Spleen (tissue), 11 donors: ENCODE measurements at regions not wholly inside any gene's neighbourhood (a gene's known extent, or its start where the extent isn't known, plus 50 kb on each side); places are given as distances from the start of the nearest gene placed in this dataset.

Source experiments
- DNase-seq: peaks from one replicate; pipeline ENCODE4 v3.0.0-alpha.2; 2020
- H3K27ac ChIP-seq, 8 donors: fragments of 200-600 bp; sonication (generic) in 7 of 8; 1 replicate in 4 of 8; 2 replicates in 4 of 8; pipeline versions ENCODE4 v1.5.0 to v1.8.0; 2016 to 2021; ENCODE audit warnings: inconsistent platforms in 4 of 8, mild to moderate bottlenecking in 4 of 8, moderate library complexity in 1 of 8
- H3K27me3 ChIP-seq, 7 donors: fragments of 200-600 bp; sonication (generic) in 6 of 7; replicated peaks in 1 of 7; 1 replicate in 4 of 7; 2 replicates in 3 of 7; pipeline versions ENCODE4 v1.5.0 to v1.8.0; 2016 to 2021; ENCODE audit warnings: inconsistent platforms in 3 of 7, mild to moderate bottlenecking in 1 of 7
- H3K36me3 ChIP-seq, 6 donors: fragments of 200-600 bp; sonication (generic) in 5 of 6; 1 replicate in 4 of 6; 2 replicates in 2 of 6; pipeline versions ENCODE4 v1.5.0 to v1.8.0; 2016 to 2021; ENCODE audit warnings: inconsistent platforms in 2 of 6
- H3K4me1 ChIP-seq, 6 donors: fragments of 200-600 bp; sonication (generic) in 5 of 6; 1 replicate in 3 of 6; 2 replicates in 3 of 6; pipeline versions ENCODE4 v1.5.0 to v1.8.0; 2016 to 2021; ENCODE audit warnings: inconsistent platforms in 3 of 6
- H3K4me3 ChIP-seq, 8 donors: fragments of 200-600 bp; sonication (generic) in 7 of 8; 1 replicate in 4 of 8; 2 replicates in 4 of 8; pipeline versions ENCODE4 v1.5.0 to v1.8.0; 2016 to 2021; ENCODE audit warnings: inconsistent platforms in 4 of 8, mild to moderate bottlenecking in 4 of 8, moderate library complexity in 2 of 8
- H3K9me3 ChIP-seq, 8 donors: fragments of 200-600 bp; sonication (generic) in 7 of 8; 1 replicate in 4 of 8; 2 replicates in 4 of 8; pipeline versions ENCODE4 v1.5.0 to v1.8.0; 2016 to 2021; ENCODE audit warnings: inconsistent platforms in 4 of 8
- POLR2A ChIP-seq, 3 donors: fragments of 450-650 bp; IDR thresholded peaks; one replicate each; pipeline ENCODE4 v1.5.1; 2017; ENCODE audit warnings: antibody characterized with exemption in 3 of 3, mild to moderate bottlenecking in 1 of 3
- POLR2AphosphoS5 ChIP-seq, 3 donors: sonication (generic); formaldehyde crosslinking; IDR thresholded peaks; one replicate each; pipeline ENCODE4 v1.5.1; 2017; ENCODE audit warnings: antibody characterized with exemption in 3 of 3
- WGBS, 5 donors: extraction: QIAGEN DNeasy Blood & Tissue Kit in 3 of 5; methylation state at CpG; one replicate each; pipeline versions ENCODE4 v1.1.5 to v1.1.7; 2013 to 2018; 5-methylcytosine and 5-hydroxymethylcytosine counted together
- intact Hi-C: fragments of 100-400 bp; cut with DNase I; formaldehyde crosslinking; loops from one replicate; pipeline ENCODE4 v1.15.0; 2023; ENCODE audit warnings: low total_unique reads
- TF ChIP-seq, protein P1 (sequence below), 11 experiments: fragments of 200-600 bp in 7 of 11; fragments of 450-650 bp in 4 of 11; sonication (generic) in 4 of 11; IDR thresholded peaks in 8 of 11; conservative IDR thresholded peaks in 3 of 11; 1 replicate in 7 of 11; 2 replicates in 4 of 11; pipeline versions ENCODE4 v1.4.0 to v1.8.0; 2016 to 2021; ENCODE audit warnings: antibody characterized with exemption in 11 of 11, inconsistent platforms in 4 of 11, mild to moderate bottlenecking in 1 of 11
- donor health status: healthy with polysubstance abuse.
- donor health status: DM: no; HTN: no; CAD: no; lungs with moderate emphysema.
- donor health status: DM: no; HTN: no; CAD: no.
- donor health status: Bipolar disorder and iron deficiency.
- donor health status: healthy.
- donor health status: DM: no; HTN: no; CAD: no.
- donor health status: DM: yes; HTN: yes; CAD: no.

DNA sequence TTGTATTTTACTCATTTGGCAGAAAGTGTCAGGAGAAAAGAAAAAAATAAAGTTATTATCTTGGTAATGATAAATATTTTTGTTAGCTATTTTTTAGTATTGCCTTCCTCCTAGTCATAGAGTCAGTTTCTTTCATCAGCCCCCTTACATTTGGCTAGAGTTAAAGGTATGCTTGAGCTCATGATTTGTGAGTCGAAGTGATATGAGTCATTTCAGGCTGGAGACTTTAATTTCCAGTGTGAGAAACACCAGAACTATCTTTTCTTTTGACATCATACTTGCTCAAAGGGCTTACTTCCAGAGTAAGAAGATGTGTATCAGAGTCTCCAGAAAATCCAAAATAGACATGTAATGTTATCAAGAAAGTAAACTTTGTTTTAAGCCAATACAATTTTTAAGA, 746.7 kb upstream of the TYRP1 start:
- Histone ChIP-seq H3K4me1 (no peaks in the 10 kb centered on the region), H3K9me3 (peaks cover 0 to 34% (median 20%) of the 10 kb centered on the region in 8 donors), H3K27ac (no peak overlapping the region), H3K4me3 (no peak overlapping the region), H3K27me3 (no peaks in the 10 kb centered on the region), H3K36me3 (no peaks in the 10 kb centered on the region)
- TF ChIP-seq, protein P1, sequence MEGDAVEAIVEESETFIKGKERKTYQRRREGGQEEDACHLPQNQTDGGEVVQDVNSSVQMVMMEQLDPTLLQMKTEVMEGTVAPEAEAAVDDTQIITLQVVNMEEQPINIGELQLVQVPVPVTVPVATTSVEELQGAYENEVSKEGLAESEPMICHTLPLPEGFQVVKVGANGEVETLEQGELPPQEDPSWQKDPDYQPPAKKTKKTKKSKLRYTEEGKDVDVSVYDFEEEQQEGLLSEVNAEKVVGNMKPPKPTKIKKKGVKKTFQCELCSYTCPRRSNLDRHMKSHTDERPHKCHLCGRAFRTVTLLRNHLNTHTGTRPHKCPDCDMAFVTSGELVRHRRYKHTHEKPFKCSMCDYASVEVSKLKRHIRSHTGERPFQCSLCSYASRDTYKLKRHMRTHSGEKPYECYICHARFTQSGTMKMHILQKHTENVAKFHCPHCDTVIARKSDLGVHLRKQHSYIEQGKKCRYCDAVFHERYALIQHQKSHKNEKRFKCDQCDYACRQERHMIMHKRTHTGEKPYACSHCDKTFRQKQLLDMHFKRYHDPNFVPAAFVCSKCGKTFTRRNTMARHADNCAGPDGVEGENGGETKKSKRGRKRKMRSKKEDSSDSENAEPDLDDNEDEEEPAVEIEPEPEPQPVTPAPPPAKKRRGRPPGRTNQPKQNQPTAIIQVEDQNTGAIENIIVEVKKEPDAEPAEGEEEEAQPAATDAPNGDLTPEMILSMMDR (IDR thresholded peaks at IDR 0.05 in 8 of 11, conservative IDR thresholded peaks at IDR 0.05 in 3 of 11) = no peak
- no peak for TF ChIP-seq POLR2A (IDR thresholded peaks at IDR 0.05)
- no peak for TF ChIP-seq POLR2AphosphoS5 (IDR thresholded peaks at IDR 0.05)
- DNase-seq = no peak
- intact Hi-C loops = no loop called here
- WGBS, 5 donors = 46 to 58% (median 54%) methylated on average over 1 of the region's 1 CpG

DNA sequence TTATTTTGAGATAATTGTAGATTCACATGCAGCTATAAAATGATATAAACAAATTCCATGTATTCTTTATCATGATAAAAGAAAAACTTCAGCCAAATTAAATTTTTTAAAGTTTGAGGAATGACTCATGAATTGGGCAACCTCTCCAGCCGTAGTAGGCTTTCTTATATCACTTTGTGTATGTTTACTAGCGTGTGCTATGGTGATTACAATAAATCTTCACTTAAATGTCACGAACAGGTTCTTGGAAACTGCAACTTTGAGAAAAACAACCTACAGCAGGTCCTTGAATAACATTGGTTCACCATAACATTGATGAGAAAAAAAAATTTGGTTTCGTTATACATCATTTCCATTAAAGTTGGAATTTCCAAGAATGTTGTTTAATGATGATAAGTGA, 730.9 kb upstream of the TYRP1 start:
- intact Hi-C loops = no loop called here
- WGBS, 5 donors = 61 to 76% (median 66%) methylated on average over 4 of the region's 4 CpGs

GRCh38 chr9:11966786-11967185, 726.4 kb upstream of the TYRP1 start:
- H3K36me3 ChIP-seq = no peaks in the 10 kb centered on the region
- DNase-seq = no peak
- no peak overlapping the region for H3K27ac ChIP-seq
- TF ChIP-seq, protein P1 (IDR thresholded peaks at IDR 0.05 in 8 of 11, conservative IDR thresholded peaks at IDR 0.05 in 3 of 11) = no peak
- TF ChIP-seq POLR2AphosphoS5 (IDR thresholded peaks at IDR 0.05) (no peak), POLR2A (IDR thresholded peaks at IDR 0.05) (no peak)
- intact Hi-C loops = no loop called here
- no peaks in the 10 kb centered on the region for H3K4me1 ChIP-seq
- H3K4me3 ChIP-seq = no peak overlapping the region
- H3K27me3 ChIP-seq = no peaks in the 10 kb centered on the region
- peaks cover 0 to 11% (median 0%) of the 10 kb centered on the region in 8 donors for H3K9me3 ChIP-seq
- WGBS, 5 donors = 58 to 67% (median 64%) methylated on average over 2 to 4 of the region's 4 CpGs

More for the DNA sequence above, 730.9 kb upstream of the TYRP1 start:
- Histone ChIP-seq H3K4me1 (no peaks in the 10 kb centered on the region), H3K9me3 (peaks cover 0 to 32% (median 16%) of the 10 kb centered on the region in 8 donors), H3K36me3 (no peaks in the 10 kb centered on the region), H3K27me3 (no peaks in the 10 kb centered on the region), H3K27ac (no peak overlapping the region), H3K4me3 (no peak overlapping the region)
- TF ChIP-seq, protein P1 (IDR thresholded peaks at IDR 0.05 in 8 of 11, conservative IDR thresholded peaks at IDR 0.05 in 3 of 11) = no peak
- TF ChIP-seq POLR2A (IDR thresholded peaks at IDR 0.05) = no peak
- no peak for DNase-seq

DNA sequence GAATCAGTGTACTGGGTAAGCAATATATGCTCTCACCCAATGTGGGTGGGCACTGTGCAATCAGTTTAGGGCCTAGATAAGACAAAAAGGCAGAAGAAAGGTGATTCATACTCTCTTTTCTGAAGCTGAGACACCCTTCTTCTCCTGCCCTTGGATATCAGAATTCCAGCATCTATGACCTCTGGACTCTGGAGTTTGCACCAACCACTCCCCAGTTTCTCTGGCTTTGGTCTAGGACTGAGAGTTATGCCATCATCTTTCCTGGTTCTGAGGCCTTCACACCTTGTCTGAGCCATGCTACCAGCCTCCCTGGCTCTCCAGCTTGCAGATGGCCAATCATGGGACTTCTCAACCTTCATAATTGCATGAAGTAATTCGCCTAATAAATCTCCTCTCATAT, 724.6 kb upstream of the TYRP1 start:
- peaks cover 0 to 11% (median 0%) of the 10 kb centered on the region in 8 donors for H3K9me3 ChIP-seq
- intact Hi-C loops = no loop called here
- no peak overlapping the region for H3K4me3 ChIP-seq
- no peak overlapping the region for H3K27ac ChIP-seq
- no peaks in the 10 kb centered on the region for H3K36me3 ChIP-seq
- DNase-seq = no peak
- no peaks in the 10 kb centered on the region for H3K27me3 ChIP-seq
- TF ChIP-seq, protein P1 (IDR thresholded peaks at IDR 0.05 in 8 of 11, conservative IDR thresholded peaks at IDR 0.05 in 3 of 11) = no peak
- TF ChIP-seq POLR2AphosphoS5 (IDR thresholded peaks at IDR 0.05) (no peak), POLR2A (IDR thresholded peaks at IDR 0.05) (no peak)
- no peaks in the 10 kb centered on the region for H3K4me1 ChIP-seq
- WGBS, 5 donors = 53 to 81% (median 71%) methylated on average over 1 of the region's 1 CpG
